Keratinocyte (primary cell): ENCODE measurements at regions not wholly inside any gene's neighbourhood (a gene's known extent, or its start where the extent isn't known, plus 50 kb on each side); places are given as distances from the start of the nearest gene placed in this dataset.

ENCODE experiments used
- EZH2 ChIP-seq: IDR thresholded peaks from one replicate; pipeline ENCODE4 v1.6.1; 2012; ENCODE audit warnings: inconsistent platforms, mild to moderate bottlenecking, low read length, moderate library complexity
- TF ChIP-seq, protein P1 (sequence below), 3 experiments: IDR thresholded peaks in 1 of 3; conservative IDR thresholded peaks in 1 of 3; optimal IDR thresholded peaks in 1 of 3; 2 replicates in 2 of 3; 3 replicates in 1 of 3; pipeline versions ENCODE3 to v1.5.1; 2011; ENCODE audit warnings: low read length in 3 of 3, mild to moderate bottlenecking in 3 of 3, moderate library complexity in 2 of 3, control low read depth in 1 of 3, inconsistent platforms in 1 of 3; ENCODE audit not compliant: insufficient read depth in 2 of 3; ENCODE audit errors: extremely low read depth in 1 of 3

DNA sequence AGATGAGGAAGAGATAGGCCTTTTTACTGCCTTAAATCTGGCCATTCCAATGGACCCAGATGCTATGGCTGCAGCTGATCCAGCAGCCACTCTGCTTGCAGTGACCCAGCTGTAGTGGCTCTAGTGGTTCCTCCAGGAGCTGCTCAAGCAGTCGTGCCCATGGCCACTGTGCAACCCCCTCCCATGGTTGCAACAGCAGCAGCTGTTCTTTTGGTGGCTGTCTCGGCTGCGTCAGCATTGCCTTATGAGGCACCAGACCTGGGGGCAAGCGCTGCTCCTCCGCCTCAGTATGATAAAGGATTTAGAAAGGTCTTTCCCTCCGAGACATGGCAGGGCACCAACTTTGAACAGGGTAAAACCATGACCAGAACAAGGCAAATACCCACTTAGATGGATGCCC is 384.9 kb upstream of the DCC start:
- TF ChIP-seq, protein P1, sequence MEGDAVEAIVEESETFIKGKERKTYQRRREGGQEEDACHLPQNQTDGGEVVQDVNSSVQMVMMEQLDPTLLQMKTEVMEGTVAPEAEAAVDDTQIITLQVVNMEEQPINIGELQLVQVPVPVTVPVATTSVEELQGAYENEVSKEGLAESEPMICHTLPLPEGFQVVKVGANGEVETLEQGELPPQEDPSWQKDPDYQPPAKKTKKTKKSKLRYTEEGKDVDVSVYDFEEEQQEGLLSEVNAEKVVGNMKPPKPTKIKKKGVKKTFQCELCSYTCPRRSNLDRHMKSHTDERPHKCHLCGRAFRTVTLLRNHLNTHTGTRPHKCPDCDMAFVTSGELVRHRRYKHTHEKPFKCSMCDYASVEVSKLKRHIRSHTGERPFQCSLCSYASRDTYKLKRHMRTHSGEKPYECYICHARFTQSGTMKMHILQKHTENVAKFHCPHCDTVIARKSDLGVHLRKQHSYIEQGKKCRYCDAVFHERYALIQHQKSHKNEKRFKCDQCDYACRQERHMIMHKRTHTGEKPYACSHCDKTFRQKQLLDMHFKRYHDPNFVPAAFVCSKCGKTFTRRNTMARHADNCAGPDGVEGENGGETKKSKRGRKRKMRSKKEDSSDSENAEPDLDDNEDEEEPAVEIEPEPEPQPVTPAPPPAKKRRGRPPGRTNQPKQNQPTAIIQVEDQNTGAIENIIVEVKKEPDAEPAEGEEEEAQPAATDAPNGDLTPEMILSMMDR (optimal IDR thresholded peaks at IDR 0.05 in 1 of 3, IDR thresholded peaks at IDR 0.05 in 1 of 3, conservative IDR thresholded peaks at IDR 0.05 in 1 of 3; ENCODE audit: extremely low read depth in 1 of 3, insufficient read depth in 2 of 3, low read length in 3 of 3): no peak
- TF ChIP-seq EZH2: no peak
